ENCODE measurements at regions not wholly inside any gene's neighbourhood (a gene's known extent, or its start where the extent isn't known, plus 50 kb on each side); places are given as distances from the start of the nearest gene placed in this dataset.

DNA sequence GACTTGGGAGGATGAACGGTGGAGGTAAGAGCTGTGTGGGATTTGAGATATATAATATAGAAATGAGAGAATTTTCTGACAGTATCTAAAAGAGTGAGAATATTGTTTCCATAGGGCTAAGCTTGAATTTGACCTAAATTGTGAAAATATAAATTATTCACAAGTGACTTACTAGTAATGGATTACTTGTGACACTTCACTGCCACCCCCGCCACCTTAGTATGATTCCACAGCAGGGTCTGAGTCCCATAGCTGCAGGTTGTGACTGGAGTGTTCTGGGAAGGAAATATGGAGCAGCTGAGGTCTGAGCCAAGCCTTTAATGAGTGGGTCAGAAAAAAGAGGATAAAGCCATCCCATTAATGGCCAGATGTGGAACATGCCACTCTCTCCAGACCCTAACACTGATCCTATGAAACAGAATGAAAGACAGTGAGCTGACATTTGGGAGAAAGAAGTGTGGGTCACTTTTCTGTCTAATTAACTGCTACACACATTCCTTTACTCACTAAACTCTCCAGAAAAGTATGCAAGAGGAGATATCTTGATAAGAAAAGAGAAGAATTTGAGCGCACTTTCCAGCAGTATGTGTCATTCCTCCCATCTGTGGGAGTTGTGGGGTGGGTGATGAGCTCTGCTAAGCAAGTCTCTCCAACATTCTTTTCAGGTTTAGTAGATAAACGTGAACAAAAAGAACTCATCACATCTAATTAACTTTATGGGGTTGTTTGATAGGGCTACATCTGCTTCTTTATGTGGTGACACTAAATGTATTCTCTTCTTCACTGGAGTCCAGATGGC, 1193.4 kb downstream of the SORCS3 start:
- no peak for DNase-seq (ENCODE audit: low read depth in 1 of 2, low spot score in 1 of 2)
- Histone ChIP-seq H3K27me3 (no peaks in the 10 kb centered on the region), H3K36me3 (no peaks in the 10 kb centered on the region), H3K9me3 (ENCODE audit: low read depth) (no peaks in the 10 kb centered on the region), H3K4me1 (ENCODE audit: low read depth) (peaks cover 22% of the 10 kb centered on the region), H3K27ac (no peak overlapping the region), H3K4me3 (no peak overlapping the region)
- TF ChIP-seq, protein P1, sequence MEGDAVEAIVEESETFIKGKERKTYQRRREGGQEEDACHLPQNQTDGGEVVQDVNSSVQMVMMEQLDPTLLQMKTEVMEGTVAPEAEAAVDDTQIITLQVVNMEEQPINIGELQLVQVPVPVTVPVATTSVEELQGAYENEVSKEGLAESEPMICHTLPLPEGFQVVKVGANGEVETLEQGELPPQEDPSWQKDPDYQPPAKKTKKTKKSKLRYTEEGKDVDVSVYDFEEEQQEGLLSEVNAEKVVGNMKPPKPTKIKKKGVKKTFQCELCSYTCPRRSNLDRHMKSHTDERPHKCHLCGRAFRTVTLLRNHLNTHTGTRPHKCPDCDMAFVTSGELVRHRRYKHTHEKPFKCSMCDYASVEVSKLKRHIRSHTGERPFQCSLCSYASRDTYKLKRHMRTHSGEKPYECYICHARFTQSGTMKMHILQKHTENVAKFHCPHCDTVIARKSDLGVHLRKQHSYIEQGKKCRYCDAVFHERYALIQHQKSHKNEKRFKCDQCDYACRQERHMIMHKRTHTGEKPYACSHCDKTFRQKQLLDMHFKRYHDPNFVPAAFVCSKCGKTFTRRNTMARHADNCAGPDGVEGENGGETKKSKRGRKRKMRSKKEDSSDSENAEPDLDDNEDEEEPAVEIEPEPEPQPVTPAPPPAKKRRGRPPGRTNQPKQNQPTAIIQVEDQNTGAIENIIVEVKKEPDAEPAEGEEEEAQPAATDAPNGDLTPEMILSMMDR (IDR thresholded peaks at IDR 0.05; ENCODE audit: low read depth, low read length), result no peak

DNA sequence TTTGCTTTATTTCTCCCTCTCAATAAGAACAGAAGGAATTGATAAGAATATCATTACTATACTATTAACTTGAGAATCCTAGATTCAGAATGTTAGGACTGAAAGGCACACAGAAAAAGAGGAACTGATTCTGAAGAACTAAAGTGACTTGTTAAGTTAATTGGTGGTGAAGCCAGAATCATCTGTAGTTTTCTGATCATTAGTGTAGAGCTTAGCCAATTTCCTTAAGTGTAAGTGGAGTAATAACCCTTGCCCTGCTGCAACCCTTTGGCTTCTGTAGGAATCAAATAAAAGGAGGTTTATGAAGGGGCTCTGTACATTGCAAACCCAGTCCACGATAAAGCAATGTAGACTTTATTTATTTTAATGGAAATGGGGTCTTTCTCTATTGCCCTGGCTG, 1186.0 kb downstream of the SORCS3 start:
- Histone ChIP-seq H3K27me3 (no peaks in the 10 kb centered on the region), H3K4me1 (ENCODE audit: low read depth) (peaks cover 11% of the 10 kb centered on the region), H3K9me3 (ENCODE audit: low read depth) (no peaks in the 10 kb centered on the region), H3K27ac (no peak overlapping the region), H3K4me3 (no peak overlapping the region), H3K36me3 (no peaks in the 10 kb centered on the region)
- TF ChIP-seq, protein P1 (IDR thresholded peaks at IDR 0.05; ENCODE audit: low read depth, low read length), result no peak
- no peak for DNase-seq (ENCODE audit: low read depth in 1 of 2, low spot score in 1 of 2)

DNA sequence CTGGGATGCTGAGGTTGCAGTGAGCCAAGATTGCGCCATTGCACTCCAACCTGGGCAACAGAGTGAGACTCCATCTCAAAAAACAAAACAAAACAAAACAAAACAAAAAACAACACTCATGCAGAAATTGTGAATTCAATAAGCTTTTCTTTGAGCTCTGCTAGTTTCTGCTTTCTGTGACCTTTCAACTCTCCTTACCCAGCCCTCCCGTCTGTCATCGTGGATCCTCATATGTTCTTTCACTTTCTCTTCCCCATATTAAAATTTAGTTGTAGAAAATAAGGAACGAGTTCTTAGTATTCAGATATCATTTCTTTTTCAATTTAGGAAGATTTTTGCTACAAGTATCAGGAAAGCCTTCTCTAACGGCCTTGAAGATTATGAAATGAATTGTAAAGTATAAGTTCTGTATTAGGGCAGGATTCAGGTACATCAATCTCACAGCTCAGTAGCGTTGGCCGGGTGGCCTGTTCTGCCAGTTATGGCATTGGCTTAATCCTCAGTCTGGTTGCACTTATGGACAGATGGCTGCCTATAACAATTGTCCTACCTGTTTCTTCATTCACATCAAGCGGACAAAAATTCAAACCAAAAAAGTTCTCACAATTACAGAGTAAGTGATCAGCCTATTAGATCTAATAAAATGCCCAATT, 1167.0 kb downstream of the SORCS3 start:
- Histone ChIP-seq H3K4me1 (ENCODE audit: low read depth) (no peaks in the 10 kb centered on the region), H3K9me3 (ENCODE audit: low read depth) (no peaks in the 10 kb centered on the region), H3K27me3 (no peaks in the 10 kb centered on the region), H3K4me3 (no peak overlapping the region), H3K27ac (no peak overlapping the region), H3K36me3 (no peaks in the 10 kb centered on the region)
- no peak for DNase-seq (ENCODE audit: low read depth in 1 of 2, low spot score in 1 of 2)
- TF ChIP-seq, protein P1 (IDR thresholded peaks at IDR 0.05; ENCODE audit: low read depth, low read length), result no peak

DNA sequence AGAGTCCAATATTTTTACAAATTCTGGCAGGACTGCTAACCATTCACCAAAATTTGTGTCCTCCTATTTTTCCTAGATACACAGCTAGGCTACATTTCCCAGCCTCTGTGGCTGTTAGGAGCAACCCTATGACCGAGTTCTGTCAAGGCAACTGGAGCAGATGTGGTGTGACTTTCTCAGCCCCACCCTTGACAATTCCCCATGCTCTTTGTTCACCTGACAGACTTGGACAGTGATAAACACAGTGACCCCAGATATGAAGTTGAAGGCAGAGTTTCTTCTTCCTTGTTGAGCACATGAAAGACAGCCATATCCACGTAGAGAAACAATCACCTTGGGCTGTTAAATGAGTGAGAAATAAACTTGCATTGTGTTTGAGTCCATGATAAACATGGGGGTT, 1162.1 kb downstream of the SORCS3 start:
- no peaks in the 10 kb centered on the region for H3K9me3 ChIP-seq (ENCODE audit: low read depth)
- no peaks in the 10 kb centered on the region for H3K4me1 ChIP-seq (ENCODE audit: low read depth)
- H3K27me3 ChIP-seq, result no peaks in the 10 kb centered on the region
- H3K27ac ChIP-seq, result no peak overlapping the region
- H3K36me3 ChIP-seq, result no peaks in the 10 kb centered on the region
- no peak for DNase-seq (ENCODE audit: low read depth in 1 of 2, low spot score in 1 of 2)
- TF ChIP-seq, protein P1 (IDR thresholded peaks at IDR 0.05; ENCODE audit: low read depth, low read length), result no peak
- no peak overlapping the region for H3K4me3 ChIP-seq

DNA sequence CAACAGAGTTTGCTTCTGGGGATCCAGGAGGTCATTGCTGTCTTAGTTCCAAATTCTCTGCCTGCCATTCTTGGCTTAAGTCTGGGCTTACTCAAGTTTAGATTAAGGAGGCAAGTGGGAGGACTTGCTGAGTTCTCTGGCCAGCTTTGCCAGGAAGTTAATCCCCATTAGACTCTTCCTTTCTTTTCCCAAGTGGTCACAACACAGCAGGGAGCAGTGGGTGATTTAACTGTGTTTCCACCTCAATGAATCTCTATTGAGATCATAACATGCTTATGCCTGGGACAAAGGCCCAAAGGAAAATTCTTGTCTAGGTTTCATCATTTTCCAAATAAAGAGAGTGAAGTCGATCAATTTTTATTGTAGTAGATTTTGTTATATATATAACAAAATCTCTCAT, 1159.6 kb downstream of the SORCS3 start:
- Histone ChIP-seq H3K9me3 (ENCODE audit: low read depth) (no peaks in the 10 kb centered on the region), H3K4me1 (ENCODE audit: low read depth) (no peaks in the 10 kb centered on the region), H3K27me3 (no peaks in the 10 kb centered on the region), H3K4me3 (no peak overlapping the region), H3K27ac (no peak overlapping the region), H3K36me3 (no peaks in the 10 kb centered on the region)
- no peak for DNase-seq (ENCODE audit: low read depth in 1 of 2, low spot score in 1 of 2)
- TF ChIP-seq, protein P1 (IDR thresholded peaks at IDR 0.05; ENCODE audit: low read depth, low read length), result no peak
